AG09319 (cell line): ENCODE measurements at regions not wholly inside any gene's neighbourhood (a gene's known extent, or its start where the extent isn't known, plus 50 kb on each side); places are given as distances from the start of the nearest gene placed in this dataset.

Experiments
- DNase-seq: peaks from one replicate; pipeline ENCODE4 v3.0.0-alpha.2; 2010; ENCODE audit warnings: low read depth; ENCODE audit errors: extremely low read depth
- CTCF ChIP-seq: IDR thresholded peaks from 2 replicates; pipeline ENCODE4 v1.5.1; 2011; ENCODE audit warnings: low read depth, mild to moderate bottlenecking, inconsistent platforms, low read length, moderate library complexity

- no peak for DNase-seq
- TF ChIP-seq CTCF, result no peak
Observed at GRCh38 chr4:29307256-29307655, 1412.9 kb upstream of the PCDH7 start.

- DNase-seq, result no peak
- no peak for TF ChIP-seq CTCF
Observed at GRCh38 chr4:29307755-29308154, 1412.4 kb upstream of the PCDH7 start.

- TF ChIP-seq CTCF, result no peak
- no peak for DNase-seq
Observed at GRCh38 chr4:29309050-29309449, 1411.1 kb upstream of the PCDH7 start.

GRCh38 chr4:29310252-29310651 lies 1409.9 kb upstream of the PCDH7 start:
- TF ChIP-seq CTCF, result no peak

GRCh38 chr4:29311247-29311646 lies 1408.9 kb upstream of the PCDH7 start:
- TF ChIP-seq CTCF, result no peak
- no peak for DNase-seq

More at GRCh38 chr4:29310252-29310651, 1409.9 kb upstream of the PCDH7 start:
- DNase-seq, result no peak

GRCh38 chr4:29319663-29320340 lies 1400.4 kb upstream of the PCDH7 start:
- TF ChIP-seq CTCF, result no peak

GRCh38 chr4:29320947-29321620 lies 1399.1 kb upstream of the PCDH7 start:
- no peak for DNase-seq

More at GRCh38 chr4:29319663-29320340, 1400.4 kb upstream of the PCDH7 start:
- DNase-seq, result no peak

More at GRCh38 chr4:29320947-29321620, 1399.1 kb upstream of the PCDH7 start:
- TF ChIP-seq CTCF, result no peak
